ENCODE measurements at regions not wholly inside any gene's neighbourhood (a gene's known extent, or its start where the extent isn't known, plus 50 kb on each side); places are given as distances from the start of the nearest gene placed in this dataset.

GRCh38 chr2:239869272-239870155 lies 155.6 kb downstream of the NDUFA10 start:
- TF ChIP-seq KLF16 (IDR thresholded peaks at IDR 0.05) (no peak), ZNF311 (CRISPR knock-in tag; IDR thresholded peaks at IDR 0.05) (no peak), RBM25 (IDR thresholded peaks at IDR 0.05; ENCODE audit: low read depth, low read length, severe bottlenecking) (no peak), CAMTA2 (CRISPR knock-in tag; conservative IDR thresholded peaks at IDR 0.05) (no peak), NR2C2 (CRISPR knock-in tag; IDR thresholded peaks at IDR 0.05) (no peak), NR2C2 (tag; IDR thresholded peaks at IDR 0.05) (no peak), CHD1 (IDR thresholded peaks at IDR 0.05; ENCODE audit: low read length) (no peak)
